A673 (cell line): ENCODE measurements at regions not wholly inside any gene's neighbourhood (a gene's known extent, or its start where the extent isn't known, plus 50 kb on each side); places are given as distances from the start of the nearest gene placed in this dataset.

ENCODE experiments used
- EZH2 ChIP-seq: fragments of 200-600 bp; sonication (generic); IDR thresholded peaks from 2 replicates; pipeline ENCODE4 v1.6.1; 2017; ENCODE audit warnings: borderline replicate concordance, low read depth, mild to moderate bottlenecking, mixed read lengths, antibody characterized with exemption, low read length; ENCODE audit not compliant: poor library complexity, severe bottlenecking
- TF ChIP-seq, protein P1 (sequence below): fragments of 300-800, 200-600 bp; sonication (generic); conservative IDR thresholded peaks from 2 replicates; pipeline ENCODE4 v1.5.1; 2017; ENCODE audit warnings: low read depth, mild to moderate bottlenecking, antibody characterized with exemption, low read length, moderate library complexity, mixed read lengths

DNA sequence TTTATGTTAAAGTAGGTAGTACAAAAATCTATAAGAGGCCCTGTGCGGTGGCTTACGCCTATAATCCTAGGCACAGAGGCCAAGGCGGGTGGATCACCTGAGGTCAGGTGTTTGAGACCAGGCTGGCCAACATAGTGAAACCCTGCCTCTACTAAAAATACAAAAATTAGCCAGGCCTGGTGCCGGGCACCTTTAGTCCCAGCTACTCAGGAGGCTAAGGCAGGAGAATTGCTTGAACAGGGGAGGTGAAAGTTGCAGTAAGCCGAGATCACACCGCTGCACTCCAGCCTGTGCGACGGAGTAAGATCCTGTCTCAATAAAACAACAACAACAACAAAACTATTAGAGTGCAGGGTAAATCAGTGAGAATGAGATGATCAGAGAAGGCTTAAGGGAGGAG is 634.5 kb downstream of the NR2F1-AS1 start:
- TF ChIP-seq, protein P1, sequence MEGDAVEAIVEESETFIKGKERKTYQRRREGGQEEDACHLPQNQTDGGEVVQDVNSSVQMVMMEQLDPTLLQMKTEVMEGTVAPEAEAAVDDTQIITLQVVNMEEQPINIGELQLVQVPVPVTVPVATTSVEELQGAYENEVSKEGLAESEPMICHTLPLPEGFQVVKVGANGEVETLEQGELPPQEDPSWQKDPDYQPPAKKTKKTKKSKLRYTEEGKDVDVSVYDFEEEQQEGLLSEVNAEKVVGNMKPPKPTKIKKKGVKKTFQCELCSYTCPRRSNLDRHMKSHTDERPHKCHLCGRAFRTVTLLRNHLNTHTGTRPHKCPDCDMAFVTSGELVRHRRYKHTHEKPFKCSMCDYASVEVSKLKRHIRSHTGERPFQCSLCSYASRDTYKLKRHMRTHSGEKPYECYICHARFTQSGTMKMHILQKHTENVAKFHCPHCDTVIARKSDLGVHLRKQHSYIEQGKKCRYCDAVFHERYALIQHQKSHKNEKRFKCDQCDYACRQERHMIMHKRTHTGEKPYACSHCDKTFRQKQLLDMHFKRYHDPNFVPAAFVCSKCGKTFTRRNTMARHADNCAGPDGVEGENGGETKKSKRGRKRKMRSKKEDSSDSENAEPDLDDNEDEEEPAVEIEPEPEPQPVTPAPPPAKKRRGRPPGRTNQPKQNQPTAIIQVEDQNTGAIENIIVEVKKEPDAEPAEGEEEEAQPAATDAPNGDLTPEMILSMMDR: no peak
- no peak for TF ChIP-seq EZH2
